ENCODE measurements at regions not wholly inside any gene's neighbourhood (a gene's known extent, or its start where the extent isn't known, plus 50 kb on each side); places are given as distances from the start of the nearest gene placed in this dataset.
"Not testable (repeated sequence)": the region's sequence is repeated elsewhere in the genome, so short reads cannot be mapped to it uniquely, and the experiment has no call there.

GRCh38 chr15:36429707-36430106 is 149.7 kb upstream of the CDIN1 start:
- ATAC-seq (no peak), DNase-seq (no peak)
- intact Hi-C loops (cut with micrococcal nuclease), result no loop called here

- intact Hi-C loops (cut with micrococcal nuclease), result no loop called here
- DNase-seq (no peak), ATAC-seq (no peak)
These were observed 149.1 kb upstream of the CDIN1 start for GRCh38 chr15:36430280-36430679.

GRCh38 chr15:36430726-36431265 is 148.6 kb upstream of the CDIN1 start:
- DNase-seq (no peak), ATAC-seq (no peak)
- intact Hi-C loops (cut with micrococcal nuclease), result no loop called here

- ATAC-seq (no peak), DNase-seq (no peak)
- intact Hi-C loops (cut with micrococcal nuclease), result no loop called here
These were observed 147.3 kb upstream of the CDIN1 start for GRCh38 chr15:36432161-36432560.

- ATAC-seq (no peak), DNase-seq (no peak)
- intact Hi-C loops (cut with micrococcal nuclease), result no loop called here
These were observed 145.2 kb upstream of the CDIN1 start for GRCh38 chr15:36434177-36434576.

- DNase-seq, result no peak
- intact Hi-C loops (cut with micrococcal nuclease), result no loop called here
- ATAC-seq, result no peak
These were observed 140.9 kb upstream of the CDIN1 start for GRCh38 chr15:36438499-36438898.

GRCh38 chr15:36447373-36447772 is 132.1 kb upstream of the CDIN1 start:
- DNase-seq (no peak), ATAC-seq (no peak)
- intact Hi-C loops (cut with micrococcal nuclease), result no loop called here

GRCh38 chr15:36448418-36448817 is 131.0 kb upstream of the CDIN1 start:
- peak; percentile 63 for ATAC-seq
- intact Hi-C loops (cut with micrococcal nuclease), result no loop called here

GRCh38 chr15:36449084-36449661 is 130.3 kb upstream of the CDIN1 start:
- no peak for DNase-seq
- intact Hi-C loops (cut with micrococcal nuclease), result no loop called here
- ATAC-seq, result peak; percentile 67

More at GRCh38 chr15:36448418-36448817, 131.0 kb upstream of the CDIN1 start:
- no peak for DNase-seq

- ATAC-seq, result no peak
- intact Hi-C loops (cut with micrococcal nuclease), result no loop called here
These were observed 129.7 kb upstream of the CDIN1 start for GRCh38 chr15:36449662-36450145.

GRCh38 chr15:36454244-36454643 is 125.2 kb upstream of the CDIN1 start:
- ATAC-seq; intact Hi-C loops (cut with micrococcal nuclease); DNase-seq: not testable (repeated sequence)

More at GRCh38 chr15:36449662-36450145, 129.7 kb upstream of the CDIN1 start:
- DNase-seq, result no peak

GRCh38 chr15:36458411-36458810 is 121.0 kb upstream of the CDIN1 start:
- intact Hi-C loops (cut with micrococcal nuclease), result no loop called here
- no peak for DNase-seq
- no peak for ATAC-seq

GRCh38 chr15:36465304-36465703 is 114.1 kb upstream of the CDIN1 start:
- intact Hi-C loops (cut with micrococcal nuclease), result no loop called here
- DNase-seq, result no peak
- no peak for ATAC-seq

- peak; percentile 56 for ATAC-seq
- DNase-seq, result peak; percentile 31
- intact Hi-C loops (cut with micrococcal nuclease), result no loop called here
These were observed 110.7 kb upstream of the CDIN1 start for GRCh38 chr15:36468746-36469145.

- ATAC-seq (no peak), DNase-seq (no peak)
- intact Hi-C loops (cut with micrococcal nuclease), result no loop called here
These were observed 110.0 kb upstream of the CDIN1 start for GRCh38 chr15:36469311-36469966.

- DNase-seq, result no peak
- no peak for ATAC-seq
- intact Hi-C loops (cut with micrococcal nuclease), result no loop called here
These were observed 106.8 kb upstream of the CDIN1 start for GRCh38 chr15:36472672-36473071.

- ATAC-seq (no peak), DNase-seq (no peak)
- intact Hi-C loops (cut with micrococcal nuclease), result no loop called here
These were observed 100.9 kb upstream of the CDIN1 start for GRCh38 chr15:36478561-36478960.

GRCh38 chr15:36479200-36479896 is 100.1 kb upstream of the CDIN1 start:
- no peak for ATAC-seq
- intact Hi-C loops (cut with micrococcal nuclease), result no loop called here

GRCh38 chr15:36481156-36481555 is 98.3 kb upstream of the CDIN1 start:
- no peak for ATAC-seq
- intact Hi-C loops (cut with micrococcal nuclease), result no loop called here
- no peak for DNase-seq

More at GRCh38 chr15:36479200-36479896, 100.1 kb upstream of the CDIN1 start:
- no peak for DNase-seq

- intact Hi-C loops (cut with micrococcal nuclease), result no loop called here
- DNase-seq (no peak), ATAC-seq (no peak)
These were observed 96.0 kb upstream of the CDIN1 start for GRCh38 chr15:36483409-36483808.
